ENCODE measurements at regions not wholly inside any gene's neighbourhood (a gene's known extent, or its start where the extent isn't known, plus 50 kb on each side); places are given as distances from the start of the nearest gene placed in this dataset.

DNA sequence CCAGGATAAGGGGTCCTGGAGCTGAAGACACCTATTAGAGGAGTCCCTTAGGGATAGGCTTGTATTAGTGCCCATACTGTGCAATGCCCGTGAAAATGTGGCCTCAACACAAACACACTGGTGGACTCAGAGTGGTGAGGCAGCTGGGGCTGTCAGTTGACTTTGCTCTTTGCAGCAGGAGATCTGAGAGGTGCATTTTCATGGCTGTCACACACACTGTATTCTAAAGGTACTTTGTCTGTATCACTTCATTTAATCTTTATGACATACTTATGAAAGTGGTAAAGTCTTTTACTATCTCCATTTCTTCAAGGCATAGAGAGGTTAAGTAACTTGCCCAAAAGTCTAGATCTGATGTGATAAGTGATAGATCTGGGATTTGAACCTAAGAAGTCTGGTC, 55.1 kb upstream of the GCFC2 start:
- TF ChIP-seq EZH2 (IDR thresholded peaks at IDR 0.05; ENCODE audit: insufficient read depth, poor library complexity, severe bottlenecking) (no peak), EZH2phosphoT487 (IDR thresholded peaks at IDR 0.05; ENCODE audit: insufficient read depth, low read depth) (no peak)

All from GM23248 (cell line).